K562 (cell line): ENCODE measurements at regions not wholly inside any gene's neighbourhood (a gene's known extent, or its start where the extent isn't known, plus 50 kb on each side); places are given as distances from the start of the nearest gene placed in this dataset.

Source experiments
- ATAC-seq: fragments of 200-7000 bp; cut with Tn5 transposase; 3 replicates; pipeline ENCODE4 v1.9.1; 2020; ENCODE audit warnings: moderate library complexity
- BruUV-seq: library from RNA; stranded (reverse); fragments of 400-500 nt; replicated peaks from 2 replicates; lab custom pipeline; 2021; lab: Mats Ljungman, UMichigan
- CTCF ChIA-PET: fragments of 300-600 bp; formaldehyde crosslinking; extraction: SDS; loops from one replicate; lab custom pipeline; 2021; ENCODE audit warnings: low intra/inter-chr PET ratio; lab: Yijun Ruan, JAX
- POLR2A ChIA-PET: fragments of 300-600, 350-650 bp; sonication (Branson Sonifier 250); formaldehyde crosslinking; extraction: SDS; loops from one replicate; lab custom pipeline; 2021; ENCODE audit warnings: antibody characterized with exemption, inconsistent platforms; lab: Yijun Ruan, JAX
- DNase-seq, 4 experiments: peaks; one replicate each; pipeline versions ENCODE4 v3.0.0 to v3.0.0-alpha.2; 2011 to 2018; ENCODE audit warnings: low spot score in 3 of 4, mixed read lengths in 3 of 4; ENCODE audit errors: extremely low read depth in 1 of 4
- FAIRE-seq: peaks from 2 replicates; lab custom pipeline; 2011; peaks lifted over from hg19 to GRCh38; lab: Jason Lieb, UNC
- H2AFZ ChIP-seq: 2 replicates; pipeline ENCODE4 v1.6.0; 2011; ENCODE audit warnings: low read depth, low read length, control low read depth, inconsistent platforms
- H3K27ac ChIP-seq: fragments of 200-600 bp; 3 replicates; pipeline ENCODE4 v1.8.0; 2011; ENCODE audit warnings: low read depth, mild to moderate bottlenecking, control low read depth, inconsistent platforms, low read length, moderate library complexity, mixed read lengths; ENCODE audit errors: extremely low read depth
- H3K27me3 ChIP-seq, 2 experiments: fragments of 300-600 bp in 1 of 2; 2 replicates in 1 of 2; 3 replicates in 1 of 2; pipeline versions ENCODE4 v1.6.0 to v1.8.0; 2011; ENCODE audit warnings: inconsistent platforms in 2 of 2, low read length in 2 of 2, mild to moderate bottlenecking in 1 of 2, mixed read lengths in 1 of 2, moderate library complexity in 1 of 2; ENCODE audit not compliant: control insufficient read depth in 2 of 2, insufficient read depth in 2 of 2
- H3K36me3 ChIP-seq: fragments of 300-600 bp; 3 replicates; pipeline ENCODE4 v1.8.0; 2011; ENCODE audit warnings: mild to moderate bottlenecking, low read length, inconsistent platforms; ENCODE audit not compliant: control insufficient read depth, insufficient read depth
- H3K4me1 ChIP-seq, 2 experiments: fragments of 200-600 bp in 1 of 2; replicated peaks in 1 of 2; 2 replicates in 1 of 2; 3 replicates in 1 of 2; pipeline versions ENCODE4 v1.5.1 to v1.8.0; 2011; ENCODE audit warnings: inconsistent platforms in 2 of 2, low read length in 2 of 2, mild to moderate bottlenecking in 1 of 2, mixed read lengths in 1 of 2, moderate library complexity in 1 of 2; ENCODE audit not compliant: control insufficient read depth in 2 of 2, insufficient read depth in 2 of 2
- H3K4me2 ChIP-seq: 2 replicates; pipeline ENCODE4 v1.6.1; 2011; ENCODE audit warnings: low read length, control low read depth, inconsistent platforms, mixed read lengths; ENCODE audit not compliant: insufficient read depth
- H3K4me3 ChIP-seq: fragments of 200-600 bp; sonication (generic), shearing (Covaris generic); 2 replicates; pipeline ENCODE4 v1.5.1; 2016; ENCODE audit warnings: control low read depth, inconsistent platforms
- H3K79me2 ChIP-seq: fragments of 200-600 bp; 3 replicates; pipeline ENCODE4 v1.8.0; 2011; ENCODE audit warnings: low read length, inconsistent platforms; ENCODE audit not compliant: control insufficient read depth, insufficient read depth
- H3K9ac ChIP-seq, 2 experiments: 2 replicates each; pipeline versions ENCODE4 v1.6.0 to v1.6.1; 2011; ENCODE audit warnings: low read depth in 2 of 2, low read length in 2 of 2, control low read depth in 1 of 2, inconsistent platforms in 1 of 2, mild to moderate bottlenecking in 1 of 2, mixed read lengths in 1 of 2; ENCODE audit not compliant: insufficient read depth in 1 of 2
- H3K9me1 ChIP-seq: one replicate; pipeline ENCODE4 v1.6.0; 2011; ENCODE audit warnings: inconsistent platforms, mild to moderate bottlenecking, low read length, moderate library complexity; ENCODE audit not compliant: control insufficient read depth, insufficient read depth
- H3K9me3 ChIP-seq: replicated peaks from 2 replicates; pipeline ENCODE4 v1.5.1; 2011; ENCODE audit warnings: low read depth, low read length, inconsistent platforms; ENCODE audit not compliant: control insufficient read depth, insufficient read depth
- H4K20me1 ChIP-seq: replicated peaks from 2 replicates; pipeline ENCODE4 v1.6.1; 2011; ENCODE audit warnings: low read length, inconsistent platforms, mixed read lengths; ENCODE audit not compliant: control insufficient read depth, insufficient read depth
- BCOR ChIP-seq: fragments of 450-650 bp; IDR thresholded peaks from 2 replicates; pipeline ENCODE4 v1.6.1; 2016
- FIP1L1 ChIP-seq: fragments of 200-400 bp; formaldehyde crosslinking; IDR thresholded peaks from 2 replicates; pipeline ENCODE4 v1.6.1; 2018; ENCODE audit warnings: mild to moderate bottlenecking, low read depth, low read length; ENCODE audit not compliant: poor library complexity, severe bottlenecking
- FOXP1 ChIP-seq: sonication (generic); formaldehyde crosslinking; IDR thresholded peaks from 2 replicates; pipeline ENCODE4 v1.8.0; 2022; ENCODE audit warnings: mild to moderate bottlenecking, missing genetic modification reagents
- JUNB ChIP-seq: fragments of 450-650 bp; formaldehyde crosslinking; conservative IDR thresholded peaks from 2 replicates; pipeline ENCODE4 v1.4.0; 2020; ENCODE audit warnings: mild to moderate bottlenecking
- KAT8 ChIP-seq: fragments of 450-650 bp; IDR thresholded peaks from 2 replicates; pipeline ENCODE4 v1.6.1; 2016; ENCODE audit warnings: low read depth, mild to moderate bottlenecking
- KLF1 ChIP-seq: fragments of 450-650 bp; IDR thresholded peaks from 2 replicates; pipeline ENCODE4 v1.6.1; 2016; ENCODE audit warnings: missing genetic modification characterization, missing compliant biosample characterization
- MBD2 ChIP-seq: sonication (generic); IDR thresholded peaks from 2 replicates; pipeline ENCODE4 v1.6.1; 2016; ENCODE audit warnings: low read depth, borderline replicate concordance
- NR1H2 ChIP-seq: sonication (generic); formaldehyde crosslinking; IDR thresholded peaks from 2 replicates; pipeline ENCODE4 v1.4.0; 2020; ENCODE audit warnings: mild to moderate bottlenecking, missing genetic modification reagents
- NR4A1 ChIP-seq, 2 experiments: fragments of 250-450 bp in 1 of 2; fragments of 450-650 bp in 1 of 2; sonication (Bioruptor Pico) in 1 of 2; IDR thresholded peaks; 2 replicates each; pipeline versions ENCODE4 v1.4.0 to v1.6.1; 2016 to 2020; ENCODE audit warnings: mild to moderate bottlenecking in 2 of 2, missing compliant biosample characterization in 1 of 2, missing genetic modification characterization in 1 of 2, moderate library complexity in 1 of 2
- PHTF2 ChIP-seq: fragments of 250-450 bp; sonication (Bioruptor Pico); IDR thresholded peaks from 2 replicates; pipeline ENCODE4 v1.5.0; 2021; ENCODE audit warnings: mild to moderate bottlenecking
- SREBF1 ChIP-seq: fragments of 150-350 bp; IDR thresholded peaks from 2 replicates; pipeline ENCODE4 v1.6.1; 2014; ENCODE audit warnings: antibody characterized with exemption, low read depth, low read length, borderline replicate concordance
- U2AF1 ChIP-seq: fragments of 200-400 bp; formaldehyde crosslinking; optimal IDR thresholded peaks from 2 replicates; pipeline ENCODE3; 2017; ENCODE audit warnings: mild to moderate bottlenecking, low read depth, low read length, moderate library complexity
- ZBTB7A ChIP-seq: IDR thresholded peaks from 2 replicates; pipeline ENCODE4 v1.6.1; 2011; ENCODE audit warnings: low read depth, mild to moderate bottlenecking, low read length, moderate library complexity, borderline replicate concordance; ENCODE audit not compliant: control insufficient read depth
- ZNF263 ChIP-seq: sonication (generic); formaldehyde crosslinking; IDR thresholded peaks from 2 replicates; pipeline ENCODE4 v1.8.0; 2022; ENCODE audit warnings: mild to moderate bottlenecking, missing genetic modification reagents, borderline replicate concordance
- WGBS: fragments of 100-300 bp; shearing (Covaris generic); methylation state at CpG from one replicate; pipeline ENCODE4 v1.1.6; 2016; ENCODE audit warnings: low coverage, mixed read lengths; ENCODE audit not compliant: insufficient coverage; ENCODE audit errors: missing lambda C conversion rate; 5-methylcytosine and 5-hydroxymethylcytosine counted together
- in situ Hi-C: fragments of 300-500 bp; cut with MboI; formaldehyde crosslinking; loops from 4 replicates; pipeline ENCODE4 v1.15.0; 2018; ENCODE audit warnings: inconsistent platforms, mixed read lengths
- intact Hi-C: fragments of 100-400 bp; cut with micrococcal nuclease; formaldehyde crosslinking; loops from 2 replicates; pipeline ENCODE4 v1.14.2; 2022
- TF ChIP-seq, protein P1 (sequence below): fragments of 250-450 bp; sonication (Bioruptor Pico); IDR thresholded peaks from 2 replicates; pipeline ENCODE4 v1.5.0; 2022; ENCODE audit warnings: mild to moderate bottlenecking

DNA sequence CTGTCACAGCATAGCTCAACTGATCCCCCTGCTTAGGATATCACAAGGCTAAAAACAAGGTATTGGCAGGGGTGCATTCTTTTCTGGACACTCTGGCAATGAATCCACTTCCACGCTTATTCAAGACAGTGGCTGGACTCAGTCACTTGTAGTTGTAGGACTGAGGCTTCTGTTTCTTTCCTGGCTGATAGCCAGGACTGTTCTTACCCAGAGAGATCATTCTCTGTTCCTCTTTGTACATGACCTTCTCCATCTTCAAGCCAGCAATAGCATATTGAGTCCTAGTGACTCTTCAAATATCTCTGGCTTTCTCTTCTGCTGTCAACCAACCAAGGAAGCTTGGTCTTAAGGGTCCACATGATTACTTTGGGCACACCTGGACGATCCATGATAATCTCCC lies 241.3 kb downstream of the RBM43 start:
- H3K9me1 ChIP-seq = no peaks in the 10 kb centered on the region
- CTCF ChIA-PET = no interaction called here
- H3K9ac ChIP-seq = no peak overlapping the region
- H3K79me2 ChIP-seq = no peaks in the 10 kb centered on the region
- no peak overlapping the region for H2AFZ ChIP-seq
- WGBS = 0% methylated on average over 2 of the region's 2 CpGs
- in situ Hi-C loops = no loop called here
- TF ChIP-seq SREBF1 (no peak), NR1H2 (CRISPR knock-in tag) (no peak), JUNB (CRISPR knock-in tag) (no peak), U2AF1 (no peak)
- TF ChIP-seq, all 486 proteins: peak for 0
- no peak for ATAC-seq
- H3K4me3 ChIP-seq = no peak overlapping the region
- no peaks in the 10 kb centered on the region for H3K36me3 ChIP-seq
- H3K27ac ChIP-seq = no peak overlapping the region
- no peaks in the 10 kb centered on the region for H3K4me1 ChIP-seq
- no peak overlapping the region for H3K4me2 ChIP-seq
- DNase-seq = no peak
- POLR2A ChIA-PET = interaction anchor here (0.9 kb wide), 1 partner anchor 53 kb away, joined by 3 read pairs; no protein-coding TSS in a partner anchor
- FAIRE-seq = no peak
- intact Hi-C loops = no loop called here
- no peaks in the 10 kb centered on the region for H4K20me1 ChIP-seq
- BruUV-seq = no TSS peak
- H3K27me3 ChIP-seq = no peaks in the 10 kb centered on the region
- H3K9me3 ChIP-seq = no peaks in the 10 kb centered on the region

DNA sequence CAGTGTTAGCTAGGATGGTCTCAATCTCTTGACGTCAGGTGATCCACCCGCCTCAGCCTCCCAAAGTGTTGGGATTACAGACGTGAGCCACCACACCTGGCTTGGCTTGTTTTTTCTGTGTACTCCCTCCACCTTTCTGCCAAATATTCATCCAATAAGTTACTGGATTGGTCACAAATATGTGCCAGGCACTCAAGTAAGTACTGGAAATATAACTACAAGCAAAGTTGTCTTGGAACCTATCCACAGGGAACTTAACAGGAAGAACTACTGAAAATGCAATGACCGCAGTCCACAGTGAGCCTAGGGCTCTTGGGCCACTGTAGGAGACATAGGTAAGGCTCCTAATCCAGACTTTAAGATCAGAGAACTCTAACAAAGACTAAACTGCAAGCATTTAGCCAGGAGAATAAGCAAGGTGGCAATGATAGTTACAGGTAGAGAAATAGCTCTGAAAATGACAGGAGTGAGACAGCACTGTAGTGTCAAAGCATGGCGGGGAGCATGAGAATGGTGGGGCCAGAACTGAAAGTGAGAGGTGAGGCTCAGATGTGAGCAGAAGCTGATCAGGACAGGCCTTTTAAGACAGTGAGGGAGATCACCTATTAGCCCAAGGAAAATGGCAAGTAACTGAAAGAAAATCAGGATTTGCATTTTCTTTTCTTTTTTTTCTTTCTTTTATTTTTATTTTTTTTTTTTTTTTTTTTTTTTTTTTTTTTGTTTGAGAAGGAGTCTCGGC lies 252.1 kb downstream of the RBM43 start:
- no peak for ATAC-seq
- H3K4me2 ChIP-seq = no peak overlapping the region
- POLR2A ChIA-PET = no interaction called here
- no peaks in the 10 kb centered on the region for H3K27me3 ChIP-seq
- no peaks in the 10 kb centered on the region for H3K36me3 ChIP-seq
- no peaks in the 10 kb centered on the region for H3K79me2 ChIP-seq
- no peak for FAIRE-seq
- DNase-seq = no peak
- no peaks in the 10 kb centered on the region for H3K9me3 ChIP-seq
- CTCF ChIA-PET = no interaction called here
- intact Hi-C loops (no loop called here), in situ Hi-C loops (no loop called here)
- H3K27ac ChIP-seq = no peak overlapping the region
- no peak overlapping the region for H3K4me3 ChIP-seq
- H3K4me1 ChIP-seq = no peaks in the 10 kb centered on the region
- H3K9me1 ChIP-seq = no peaks in the 10 kb centered on the region
- WGBS = 0% methylated on average over 6 of the region's 6 CpGs
- H2AFZ ChIP-seq = no peak overlapping the region
- no TSS peak for BruUV-seq
- H4K20me1 ChIP-seq = no peaks in the 10 kb centered on the region
- H3K9ac ChIP-seq = no peak overlapping the region
- TF ChIP-seq PHTF2 (CRISPR knock-in tag) = no peak
- TF ChIP-seq MBD2 = no peak
- no peak for TF ChIP-seq FIP1L1
- TF ChIP-seq ZBTB7A = no peak
- no peak for TF ChIP-seq KLF1
- no peak for TF ChIP-seq BCOR
- no peak for TF ChIP-seq ZNF263 (CRISPR knock-in tag)
- no peak for TF ChIP-seq FOXP1
- TF ChIP-seq NR4A1 (CRISPR knock-in tag; IDR thresholded peaks at IDR 0.05) = no peak
- TF ChIP-seq NR4A1 (tag; IDR thresholded peaks at IDR 0.05) = no peak
- no peak for TF ChIP-seq KAT8
- TF ChIP-seq, protein P1, sequence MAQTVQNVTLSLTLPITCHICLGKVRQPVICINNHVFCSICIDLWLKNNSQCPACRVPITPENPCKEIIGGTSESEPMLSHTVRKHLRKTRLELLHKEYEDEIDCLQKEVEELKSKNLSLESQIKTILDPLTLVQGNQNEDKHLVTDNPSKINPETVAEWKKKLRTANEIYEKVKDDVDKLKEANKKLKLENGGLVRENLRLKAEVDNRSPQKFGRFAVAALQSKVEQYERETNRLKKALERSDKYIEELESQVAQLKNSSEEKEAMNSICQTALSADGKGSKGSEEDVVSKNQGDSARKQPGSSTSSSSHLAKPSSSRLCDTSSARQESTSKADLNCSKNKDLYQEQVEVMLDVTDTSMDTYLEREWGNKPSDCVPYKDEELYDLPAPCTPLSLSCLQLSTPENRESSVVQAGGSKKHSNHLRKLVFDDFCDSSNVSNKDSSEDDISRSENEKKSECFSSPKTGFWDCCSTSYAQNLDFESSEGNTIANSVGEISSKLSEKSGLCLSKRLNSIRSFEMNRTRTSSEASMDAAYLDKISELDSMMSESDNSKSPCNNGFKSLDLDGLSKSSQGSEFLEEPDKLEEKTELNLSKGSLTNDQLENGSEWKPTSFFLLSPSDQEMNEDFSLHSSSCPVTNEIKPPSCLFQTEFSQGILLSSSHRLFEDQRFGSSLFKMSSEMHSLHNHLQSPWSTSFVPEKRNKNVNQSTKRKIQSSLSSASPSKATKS = no peak
